BLaER1 treated with 17β-estradiol and CSF1 and Interleukin-3, amounts not matched to agents 10 nM and 100 nM (cell line): ENCODE measurements at regions not wholly inside any gene's neighbourhood (a gene's known extent, or its start where the extent isn't known, plus 50 kb on each side); places are given as distances from the start of the nearest gene placed in this dataset.

Experiments
- H3K27ac ChIP-seq, 11 experiments: shearing (Covaris generic); formaldehyde crosslinking; 2 replicates each; pipeline ENCODE4 v1.8.1; 2022
- H3K27me3 ChIP-seq, 11 experiments: shearing (Covaris generic); formaldehyde crosslinking; 2 replicates each; pipeline ENCODE4 v1.8.1; 2022
- H3K36me3 ChIP-seq, 11 experiments: shearing (Covaris generic); formaldehyde crosslinking; 2 replicates each; pipeline ENCODE4 v1.8.1; 2022
- H3K4me1 ChIP-seq, 10 experiments: shearing (Covaris generic); formaldehyde crosslinking; 2 replicates each; pipeline ENCODE4 v1.8.1; 2022
- H3K4me2 ChIP-seq, 11 experiments: shearing (Covaris generic); formaldehyde crosslinking; 2 replicates each; pipeline ENCODE4 v1.8.1; 2022
- H3K4me3 ChIP-seq, 10 experiments: shearing (Covaris generic); formaldehyde crosslinking; 2 replicates each; pipeline ENCODE4 v1.8.1; 2022
- H3K9ac ChIP-seq, 11 experiments: shearing (Covaris generic); formaldehyde crosslinking; 2 replicates each; pipeline ENCODE4 v1.8.1; 2022
- H3K9me3 ChIP-seq, 11 experiments: shearing (Covaris generic); formaldehyde crosslinking; replicated peaks in 1 of 11; 2 replicates each; pipeline ENCODE4 v1.8.1; 2022
- H4K20me1 ChIP-seq, 11 experiments: shearing (Covaris generic); formaldehyde crosslinking; 2 replicates each; pipeline ENCODE4 v1.8.1; 2022
- Cebpa-rat ChIP-seq, 11 experiments: shearing (Covaris generic); IDR thresholded peaks; 2 replicates each; pipeline ENCODE4 v1.8.1; 2022

GRCh38 chr1:239436286-239436685 is 49.9 kb downstream of the CHRM3 start:
- no peak overlapping the region for H3K4me3 ChIP-seq
- no peaks in the 10 kb centered on the region for H4K20me1 ChIP-seq
- no peaks in the 10 kb centered on the region for H3K27me3 ChIP-seq
- no peaks in the 10 kb centered on the region for H3K36me3 ChIP-seq
- TF ChIP-seq Cebpa-rat (IDR thresholded peaks at IDR 0.05) = no peak
- H3K9ac ChIP-seq = no peak overlapping the region
- H3K4me2 ChIP-seq = no peak overlapping the region
- H3K27ac ChIP-seq = no peak overlapping the region
- H3K4me1 ChIP-seq = no peaks in the 10 kb centered on the region
- H3K9me3 ChIP-seq = no peaks in the 10 kb centered on the region

DNA sequence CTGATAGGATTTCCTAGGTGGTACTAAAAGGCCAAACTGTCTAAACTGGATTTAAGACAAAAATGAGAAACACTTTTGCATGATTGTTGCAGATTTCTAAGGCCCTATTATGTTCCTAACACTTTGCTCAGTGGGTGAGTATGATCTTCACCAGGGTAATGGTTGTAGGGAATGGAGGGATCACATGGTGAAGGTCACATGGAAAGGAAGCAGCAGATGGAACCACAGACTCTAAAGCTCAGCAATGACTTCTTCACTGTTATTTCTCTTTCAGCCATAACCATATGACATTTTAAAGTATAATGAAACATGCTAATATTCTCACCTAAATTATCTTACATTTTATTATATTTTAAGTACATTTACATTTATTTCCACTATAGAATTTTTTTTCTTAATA is 51.5 kb downstream of the CHRM3 start:
- H3K27me3 ChIP-seq = no peaks in the 10 kb centered on the region
- H3K4me1 ChIP-seq = no peaks in the 10 kb centered on the region
- H3K9me3 ChIP-seq = no peaks in the 10 kb centered on the region
- no peak overlapping the region for H3K27ac ChIP-seq
- H4K20me1 ChIP-seq = no peaks in the 10 kb centered on the region
- H3K4me2 ChIP-seq = no peak overlapping the region
- TF ChIP-seq Cebpa-rat (IDR thresholded peaks at IDR 0.05) = no peak
- no peak overlapping the region for H3K4me3 ChIP-seq
- H3K36me3 ChIP-seq = no peaks in the 10 kb centered on the region
- no peak overlapping the region for H3K9ac ChIP-seq

DNA sequence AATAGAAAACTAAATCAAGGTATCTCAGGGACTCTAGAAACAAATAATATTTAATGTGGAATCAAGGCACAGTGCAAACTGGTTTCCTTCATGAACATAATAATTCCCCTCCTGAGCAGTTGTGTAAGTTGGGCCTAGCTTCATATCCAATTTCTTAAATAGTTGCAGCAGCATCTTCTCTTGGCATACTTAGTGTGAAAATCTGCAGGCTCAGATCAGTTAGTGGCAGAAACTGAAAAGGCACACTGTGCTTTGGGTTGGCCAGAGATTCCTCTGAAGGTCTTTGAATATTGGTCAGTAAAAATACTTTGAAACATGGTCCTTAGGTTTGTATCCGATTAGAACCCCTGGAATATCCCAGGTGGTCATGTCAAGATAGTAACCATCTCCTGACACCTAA is 52.5 kb downstream of the CHRM3 start:
- Histone ChIP-seq H3K27ac (no peak overlapping the region), H3K4me3 (no peak overlapping the region), H3K27me3 (no peaks in the 10 kb centered on the region), H3K9ac (no peak overlapping the region), H3K4me2 (no peak overlapping the region), H3K9me3 (no peaks in the 10 kb centered on the region), H3K4me1 (no peaks in the 10 kb centered on the region), H3K36me3 (no peaks in the 10 kb centered on the region), H4K20me1 (no peaks in the 10 kb centered on the region)
- no peak for TF ChIP-seq Cebpa-rat (IDR thresholded peaks at IDR 0.05)

DNA sequence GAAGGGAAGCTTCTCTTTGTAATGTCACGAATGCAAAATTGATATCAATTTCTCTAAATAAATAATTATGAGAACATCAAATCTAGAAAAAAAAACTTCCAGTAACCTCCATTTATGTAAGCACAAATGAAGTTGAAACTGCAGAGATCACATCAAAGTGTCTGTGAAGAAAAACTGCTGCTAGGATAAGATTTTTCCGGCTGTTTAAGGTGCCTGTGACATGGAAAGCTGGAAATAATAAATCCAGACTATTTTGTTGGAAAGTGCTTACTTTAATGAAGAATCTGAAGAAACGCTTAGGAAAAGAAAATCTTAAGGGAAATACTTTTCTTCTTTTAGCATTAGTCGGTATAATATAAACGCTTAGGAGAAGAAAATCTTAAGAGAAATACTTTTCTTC is 57.0 kb downstream of the CHRM3 start:
- Histone ChIP-seq H4K20me1 (no peaks in the 10 kb centered on the region), H3K27me3 (no peaks in the 10 kb centered on the region), H3K9ac (no peak overlapping the region), H3K27ac (no peak overlapping the region), H3K36me3 (no peaks in the 10 kb centered on the region), H3K4me1 (no peaks in the 10 kb centered on the region), H3K4me3 (no peak overlapping the region), H3K9me3 (no peaks in the 10 kb centered on the region), H3K4me2 (no peak overlapping the region)
- TF ChIP-seq Cebpa-rat (IDR thresholded peaks at IDR 0.05) = no peak

DNA sequence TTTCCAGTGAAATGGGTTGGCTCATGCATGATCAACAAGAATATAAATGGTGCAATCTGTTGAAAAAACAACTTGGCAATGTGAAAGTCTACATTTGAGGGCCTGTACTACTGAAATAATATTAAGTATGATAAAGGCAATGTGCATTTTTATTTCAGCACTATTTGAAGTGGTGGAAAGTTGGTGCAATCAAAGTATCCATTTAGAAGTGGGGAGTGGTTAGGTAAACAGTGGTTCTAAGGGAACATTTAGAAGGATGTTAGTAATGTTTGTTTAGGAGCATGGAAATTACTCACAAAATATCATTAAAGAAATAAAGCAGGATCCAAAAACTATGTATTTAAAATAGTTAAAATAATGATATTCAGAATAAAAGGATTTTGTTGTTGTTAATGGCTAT is 60.2 kb downstream of the CHRM3 start:
- Histone ChIP-seq H3K4me3 (no peak overlapping the region), H3K4me2 (no peak overlapping the region), H3K27ac (no peak overlapping the region), H3K4me1 (no peaks in the 10 kb centered on the region), H3K9me3 (no peaks in the 10 kb centered on the region), H3K36me3 (no peaks in the 10 kb centered on the region), H3K9ac (no peak overlapping the region), H4K20me1 (no peaks in the 10 kb centered on the region), H3K27me3 (no peaks in the 10 kb centered on the region)
- no peak for TF ChIP-seq Cebpa-rat (IDR thresholded peaks at IDR 0.05)

DNA sequence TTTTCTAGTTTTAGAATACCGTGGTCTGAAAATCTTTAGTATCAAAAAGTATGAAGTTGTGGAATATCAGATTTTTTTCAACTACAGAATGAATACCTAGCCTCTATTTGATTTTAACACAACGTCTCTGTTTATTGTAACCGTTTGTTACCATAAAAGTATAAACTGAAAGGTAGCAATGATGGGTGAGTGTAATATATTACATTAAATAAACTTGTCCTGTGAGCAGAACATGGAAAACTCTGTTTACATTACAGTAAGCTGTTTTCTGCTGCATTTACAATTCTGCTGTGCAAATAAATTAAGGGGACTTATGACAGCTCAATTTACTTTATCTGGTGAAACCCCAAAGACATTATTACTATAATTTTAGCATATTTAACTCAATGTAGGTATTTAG is 62.5 kb downstream of the CHRM3 start:
- Histone ChIP-seq H3K9ac (no peak overlapping the region), H3K9me3 (peaks cover 0 to 2% (median 0%) of the 10 kb centered on the region in 11 experiments; a peak in 1 of 22 replicates), H3K27ac (no peak overlapping the region), H3K4me3 (no peak overlapping the region), H4K20me1 (no peaks in the 10 kb centered on the region), H3K36me3 (no peaks in the 10 kb centered on the region), H3K4me1 (no peaks in the 10 kb centered on the region), H3K27me3 (no peaks in the 10 kb centered on the region), H3K4me2 (no peak overlapping the region)
- TF ChIP-seq Cebpa-rat (IDR thresholded peaks at IDR 0.05) = no peak

DNA sequence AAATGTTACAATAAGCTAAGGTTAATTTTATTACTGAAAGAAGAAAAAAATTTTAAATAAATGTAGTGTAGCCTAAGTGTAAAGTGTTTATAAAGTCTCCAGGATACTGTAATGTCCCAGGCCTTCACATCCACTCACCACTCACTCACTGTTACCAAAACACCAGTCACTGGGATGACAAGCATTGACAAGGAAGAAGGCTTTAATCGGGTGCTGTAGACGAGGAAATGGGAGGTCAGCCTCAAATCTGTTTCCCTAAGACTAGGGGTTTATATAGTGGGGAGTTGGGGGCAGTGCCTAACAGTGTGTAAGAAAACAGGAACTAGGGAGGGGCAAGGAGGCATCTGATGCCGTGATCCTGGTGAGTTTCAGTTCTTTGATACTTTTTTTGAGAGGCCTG is 69.4 kb downstream of the CHRM3 start:
- no peaks in the 10 kb centered on the region for H4K20me1 ChIP-seq
- H3K27ac ChIP-seq = no peak overlapping the region
- no peak for TF ChIP-seq Cebpa-rat (IDR thresholded peaks at IDR 0.05)
- H3K4me3 ChIP-seq = no peak overlapping the region
- no peak overlapping the region for H3K9ac ChIP-seq
- no peak overlapping the region for H3K4me2 ChIP-seq
- no peaks in the 10 kb centered on the region for H3K27me3 ChIP-seq
- peaks cover 19 to 33% (median 25%) of the 10 kb centered on the region in 11 experiments for H3K9me3 ChIP-seq
- no peaks in the 10 kb centered on the region for H3K36me3 ChIP-seq
- no peaks in the 10 kb centered on the region for H3K4me1 ChIP-seq

GRCh38 chr1:239456788-239457187 is 70.4 kb downstream of the CHRM3 start:
- Histone ChIP-seq H3K9ac (no peak overlapping the region), H3K4me2 (no peak overlapping the region), H3K4me1 (no peaks in the 10 kb centered on the region), H3K9me3 (peaks cover 19 to 33% (median 25%) of the 10 kb centered on the region in 11 experiments), H3K27ac (no peak overlapping the region), H3K4me3 (no peak overlapping the region), H3K27me3 (no peaks in the 10 kb centered on the region), H4K20me1 (no peaks in the 10 kb centered on the region), H3K36me3 (no peaks in the 10 kb centered on the region)
- TF ChIP-seq Cebpa-rat (IDR thresholded peaks at IDR 0.05) = no peak

GRCh38 chr1:239457491-239458143 is 71.2 kb downstream of the CHRM3 start:
- Histone ChIP-seq H3K36me3 (no peaks in the 10 kb centered on the region), H3K4me3 (no peak overlapping the region), H3K27ac (no peak overlapping the region), H3K9ac (no peak overlapping the region), H3K4me1 (no peaks in the 10 kb centered on the region), H3K4me2 (no peak overlapping the region), H3K9me3 (peaks cover 19 to 33% (median 25%) of the 10 kb centered on the region in 11 experiments), H4K20me1 (no peaks in the 10 kb centered on the region), H3K27me3 (no peaks in the 10 kb centered on the region)
- TF ChIP-seq Cebpa-rat (IDR thresholded peaks at IDR 0.05) = no peak

GRCh38 chr1:239458144-239458500 is 71.8 kb downstream of the CHRM3 start:
- Histone ChIP-seq H3K4me3 (no peak overlapping the region), H3K27me3 (no peaks in the 10 kb centered on the region), H4K20me1 (no peaks in the 10 kb centered on the region), H3K27ac (no peak overlapping the region), H3K9me3 (peaks cover 19 to 33% (median 25%) of the 10 kb centered on the region in 11 experiments), H3K9ac (no peak overlapping the region), H3K4me1 (no peaks in the 10 kb centered on the region), H3K36me3 (no peaks in the 10 kb centered on the region), H3K4me2 (no peak overlapping the region)
- no peak for TF ChIP-seq Cebpa-rat (IDR thresholded peaks at IDR 0.05)
